ENCODE measurements at regions not wholly inside any gene's neighbourhood (a gene's known extent, or its start where the extent isn't known, plus 50 kb on each side); places are given as distances from the start of the nearest gene placed in this dataset.

DNA sequence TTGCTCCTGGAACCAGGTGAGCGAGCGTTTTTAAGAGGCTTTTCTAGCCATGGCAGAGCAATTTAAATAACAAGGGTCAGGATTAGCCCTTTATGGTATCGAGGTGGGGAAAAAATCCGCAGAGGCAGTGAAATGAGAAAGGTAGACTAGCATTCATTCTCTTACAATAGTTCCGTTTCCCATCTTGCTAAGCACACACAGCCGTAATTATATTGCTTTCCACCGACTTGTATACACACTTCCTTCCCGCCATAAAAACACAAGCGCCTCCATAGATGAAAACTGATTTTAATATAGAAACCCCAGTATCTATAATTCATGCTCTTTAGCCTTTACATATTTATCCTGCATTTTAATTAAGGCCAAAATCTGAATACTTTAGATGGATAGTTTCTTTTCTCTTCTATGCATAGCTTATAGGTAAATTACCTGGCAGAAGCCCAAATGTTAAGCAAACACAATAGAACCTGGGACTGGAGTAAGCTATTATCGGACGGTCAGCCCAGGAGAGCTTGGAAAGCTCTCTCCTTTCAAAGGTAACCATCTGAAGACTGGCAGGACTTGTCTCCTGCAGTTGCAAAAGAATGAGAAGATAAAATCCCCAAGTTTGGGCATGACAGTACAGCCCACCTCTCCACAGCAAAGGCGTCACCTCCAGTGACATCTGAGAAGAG, 90.9 kb upstream of the MC3R start:
- intact Hi-C loops (cut with micrococcal nuclease), result no loop called here
- Mint-ChIP-seq H3K36me3 (no peaks in the 10 kb centered on the region), H3K27ac (no peak overlapping the region)

GRCh38 chr20:56158489-56158888, 90.0 kb upstream of the MC3R start:
- H3K36me3 Mint-ChIP-seq, result no peaks in the 10 kb centered on the region
- H3K4me2 ChIP-seq (replicated peaks; ENCODE audit: extremely low read depth, low read length, poor library complexity, severe bottlenecking), result no peak overlapping the region
- no CpG with 5 or more reads among the region's 1 CpG for WGBS (ENCODE audit: insufficient coverage)

More for the DNA sequence above, 90.9 kb upstream of the MC3R start:
- H2AFZ ChIP-seq (ENCODE audit: insufficient read depth, low read depth, low read length, poor library complexity, severe bottlenecking), result no peak overlapping the region
- DNase-seq, result no peak
- H3K27ac ChIP-seq (ENCODE audit: low read depth in 1 of 2, low read length in 2 of 2), result no peak overlapping the region
- no peak overlapping the region for H3K4me3 Mint-ChIP-seq
- H3K4me3 ChIP-seq (replicated peaks in 1 of 3; ENCODE audit: low read depth in 2 of 3, low read length in 3 of 3), result no peak overlapping the region
- H3K36me3 ChIP-seq (replicated peaks in 1 of 2; ENCODE audit: control insufficient read depth in 1 of 2, insufficient read depth in 2 of 2, low read length in 2 of 2), result no peaks in the 10 kb centered on the region
- H3K27me3 Mint-ChIP-seq (ENCODE audit: low read depth in 3 of 3), result peaks cover 0 to 2% (median 0%) of the 10 kb centered on the region in 3 donors
- no peaks in the 10 kb centered on the region for H3K27me3 ChIP-seq (ENCODE audit: control insufficient read depth in 2 of 2, insufficient read depth in 2 of 2, low read length in 2 of 2)
- no peaks in the 10 kb centered on the region for H4K20me1 ChIP-seq (ENCODE audit: insufficient read depth, low read length)
- H3K79me2 ChIP-seq (ENCODE audit: insufficient read depth, low read length), result no peaks in the 10 kb centered on the region
- H3K4me1 Mint-ChIP-seq, result no peaks in the 10 kb centered on the region
- peaks cover 0 to 3% (median 0%) of the 10 kb centered on the region in 7 donors for H3K9me3 Mint-ChIP-seq
- H3K4me2 ChIP-seq (replicated peaks; ENCODE audit: extremely low read depth, low read length, poor library complexity, severe bottlenecking), result no peak overlapping the region
- no peak for TF ChIP-seq CTCF (IDR thresholded peaks at IDR 0.05)
- H3K9ac ChIP-seq (ENCODE audit: insufficient read depth, low read length, poor library complexity, severe bottlenecking), result no peak overlapping the region
- 73% methylated on average over 2 of the region's 12 CpGs for WGBS (ENCODE audit: insufficient coverage)
- H3K9me3 ChIP-seq (replicated peaks in 1 of 2; ENCODE audit: control insufficient read depth in 1 of 2, insufficient read depth in 1 of 2, low read length in 2 of 2), result no peaks in the 10 kb centered on the region
- H3K4me1 ChIP-seq (ENCODE audit: control insufficient read depth in 1 of 2, insufficient read depth in 2 of 2, low read length in 2 of 2), result no peaks in the 10 kb centered on the region

More at GRCh38 chr20:56158489-56158888, 90.0 kb upstream of the MC3R start:
- intact Hi-C loops (cut with micrococcal nuclease), result no loop called here
- Mint-ChIP-seq H3K27ac (no peak overlapping the region), H3K4me1 (no peaks in the 10 kb centered on the region), H3K27me3 (ENCODE audit: low read depth in 3 of 3) (peaks cover 0 to 2% (median 0%) of the 10 kb centered on the region in 3 donors), H3K4me3 (no peak overlapping the region), H3K9me3 (peaks cover 0 to 3% (median 0%) of the 10 kb centered on the region in 7 donors)
- Histone ChIP-seq H4K20me1 (ENCODE audit: insufficient read depth, low read length) (no peaks in the 10 kb centered on the region), H3K4me3 (replicated peaks in 1 of 3; ENCODE audit: low read depth in 2 of 3, low read length in 3 of 3) (no peak overlapping the region), H3K79me2 (ENCODE audit: insufficient read depth, low read length) (no peaks in the 10 kb centered on the region), H2AFZ (ENCODE audit: insufficient read depth, low read depth, low read length, poor library complexity, severe bottlenecking) (no peak overlapping the region), H3K27ac (ENCODE audit: low read depth in 1 of 2, low read length in 2 of 2) (no peak overlapping the region), H3K27me3 (ENCODE audit: control insufficient read depth in 2 of 2, insufficient read depth in 2 of 2, low read length in 2 of 2) (no peaks in the 10 kb centered on the region), H3K36me3 (replicated peaks in 1 of 2; ENCODE audit: control insufficient read depth in 1 of 2, insufficient read depth in 2 of 2, low read length in 2 of 2) (no peaks in the 10 kb centered on the region), H3K4me1 (ENCODE audit: control insufficient read depth in 1 of 2, insufficient read depth in 2 of 2, low read length in 2 of 2) (no peaks in the 10 kb centered on the region), H3K9me3 (replicated peaks in 1 of 2; ENCODE audit: control insufficient read depth in 1 of 2, insufficient read depth in 1 of 2, low read length in 2 of 2) (no peaks in the 10 kb centered on the region), H3K9ac (ENCODE audit: insufficient read depth, low read length, poor library complexity, severe bottlenecking) (no peak overlapping the region)
- DNase-seq, result no peak
- no peak for TF ChIP-seq CTCF (IDR thresholded peaks at IDR 0.05)

Data from CD14-positive monocyte (primary cell).